DMS79 treated with DMSO at 0.1 percent for 48 hours (cell line): ENCODE measurements at regions not wholly inside any gene's neighbourhood (a gene's known extent, or its start where the extent isn't known, plus 50 kb on each side); places are given as distances from the start of the nearest gene placed in this dataset.
A peak's percentile ranks its signal among the peaks of the same experiment; 100 is the strongest.
"Not testable (repeated sequence)": the region's sequence is repeated elsewhere in the genome, so short reads cannot be mapped to it uniquely, and the experiment has no call there.

Experiments used
- DNase-seq: peaks from one replicate; lab custom pipeline; 2025; lab: John Stamatoyannopoulos, UW

DNA sequence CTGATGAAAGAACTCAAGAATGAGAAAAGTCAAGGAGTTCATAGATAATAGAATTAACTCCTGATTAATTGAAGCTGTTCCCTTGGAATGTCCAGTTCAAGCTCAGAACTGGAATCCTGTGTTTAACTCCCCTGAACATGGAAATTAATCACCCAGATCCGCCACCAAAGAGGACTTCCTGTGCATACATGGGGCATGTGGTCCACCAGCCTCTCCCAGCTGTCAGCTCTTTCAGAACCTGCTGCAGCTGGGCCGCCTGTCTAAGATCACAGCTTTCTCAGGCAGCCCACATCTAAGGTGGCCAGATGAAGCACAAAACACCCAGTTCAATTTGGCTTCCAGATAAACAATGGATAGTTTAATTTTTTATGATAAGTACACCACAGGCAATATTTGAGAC is 203.7 kb upstream of the COX10 start:
- no peak for DNase-seq

DNA sequence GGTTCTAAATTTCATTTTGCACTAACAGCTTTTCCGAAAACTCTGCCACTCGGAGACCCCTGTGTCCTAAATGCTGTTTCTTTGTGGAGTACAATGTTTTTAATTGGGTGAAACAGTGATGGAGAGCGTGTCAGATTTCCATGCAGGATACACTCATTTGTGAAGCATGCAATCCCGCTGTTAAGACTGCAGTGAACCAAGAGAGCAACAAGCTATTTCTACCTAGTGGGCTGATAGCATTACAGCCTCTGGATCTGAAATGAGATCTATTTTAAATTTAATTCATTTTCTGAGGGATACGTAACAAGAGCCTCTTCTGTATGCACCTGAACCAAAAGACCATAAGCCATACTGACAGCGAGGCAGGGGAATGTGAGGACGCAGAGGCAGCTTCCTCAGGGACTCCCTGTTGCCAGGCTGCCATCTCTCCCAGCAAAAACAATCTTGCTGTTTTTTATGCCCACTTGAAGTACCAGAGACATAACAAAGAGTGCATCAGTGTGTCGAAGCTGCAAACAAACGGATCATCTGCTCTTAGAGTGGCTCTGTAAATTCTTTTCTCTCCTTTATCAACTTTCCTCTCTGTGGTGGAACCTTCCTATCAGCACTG is 199.9 kb upstream of the COX10 start:
- DNase-seq: peak; percentile 5

DNA sequence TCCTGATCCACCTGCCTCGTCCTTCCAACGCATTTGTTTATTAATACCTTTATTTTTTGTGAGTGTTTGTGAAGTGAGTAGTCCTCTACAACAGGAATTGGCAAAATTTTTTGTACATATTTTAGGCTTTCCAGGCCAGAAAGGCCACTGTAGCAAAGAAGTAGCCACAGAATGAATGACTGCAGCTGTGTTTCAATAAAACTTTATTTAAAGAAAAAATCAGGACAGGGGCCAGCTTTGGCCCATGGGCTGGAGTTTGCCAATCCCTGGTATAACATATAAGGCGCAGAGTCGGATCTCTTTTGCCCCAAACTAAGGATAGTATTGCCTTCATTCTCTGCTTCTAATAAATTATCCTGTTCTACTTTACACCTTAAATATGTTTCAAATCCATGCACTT is 198.0 kb upstream of the COX10 start:
- DNase-seq: no peak

DNA sequence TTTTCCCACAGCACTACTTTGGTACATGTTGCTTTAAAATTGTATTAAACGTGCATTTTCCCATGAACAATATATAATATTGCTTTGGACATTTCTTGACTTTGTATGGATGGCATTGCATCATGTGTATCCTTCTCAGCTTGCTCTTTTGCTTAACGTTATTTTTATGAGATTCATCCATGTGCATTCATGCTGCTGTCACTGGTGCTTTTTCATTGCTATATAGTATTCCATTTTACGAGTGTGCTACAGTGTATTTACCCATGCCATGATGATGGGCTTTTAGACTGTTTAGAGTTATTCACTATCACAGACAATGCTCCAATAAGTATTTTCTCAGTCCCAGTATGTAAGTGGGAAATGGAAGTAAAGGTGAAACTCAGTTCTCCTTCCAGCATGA is 195.2 kb upstream of the COX10 start:
- no peak for DNase-seq

DNA sequence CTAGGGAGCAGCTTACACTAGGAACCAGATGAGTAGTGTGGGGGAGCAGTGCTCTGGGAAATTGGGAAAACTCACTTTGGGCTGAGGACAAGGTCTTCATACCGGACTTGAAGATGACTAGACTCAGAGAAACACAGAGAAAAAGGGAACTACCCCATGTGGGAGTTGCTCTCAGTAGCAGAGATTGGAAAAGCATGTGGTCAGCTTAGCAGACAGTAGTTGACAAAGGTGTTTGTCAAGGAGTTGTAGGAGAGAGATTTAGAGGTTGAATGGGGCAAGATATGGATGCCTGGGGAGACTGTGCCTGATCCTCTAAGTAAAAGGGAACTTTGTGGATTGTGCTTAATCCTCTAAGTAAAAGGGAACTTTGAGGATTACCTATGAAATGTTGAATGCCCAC is 194.5 kb upstream of the COX10 start:
- no peak for DNase-seq

DNA sequence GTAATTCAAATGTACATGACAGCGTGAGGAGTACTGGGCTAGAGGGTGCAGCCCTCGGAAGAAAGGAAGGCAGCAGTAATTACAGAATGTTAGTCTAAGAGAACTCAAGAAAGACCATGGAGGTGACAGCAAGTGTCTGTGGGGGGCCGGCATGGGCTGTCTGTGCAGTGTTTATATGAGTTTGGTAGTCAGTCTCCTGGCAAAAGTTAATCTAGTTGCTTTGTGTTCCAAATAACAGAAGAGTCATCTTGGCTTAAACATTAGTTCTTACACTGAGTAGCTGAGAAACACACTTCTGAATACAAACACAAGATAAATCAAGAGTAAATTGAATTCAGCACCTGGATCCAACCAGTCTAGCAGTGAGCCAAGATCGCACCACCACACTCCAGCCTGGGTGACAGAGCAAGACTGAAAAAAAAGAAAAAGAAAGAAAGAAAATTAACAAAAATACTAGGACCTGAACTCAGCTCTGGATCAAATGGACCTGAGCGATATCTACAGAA is 189.3 kb upstream of the COX10 start:
- no peak for DNase-seq

DNA sequence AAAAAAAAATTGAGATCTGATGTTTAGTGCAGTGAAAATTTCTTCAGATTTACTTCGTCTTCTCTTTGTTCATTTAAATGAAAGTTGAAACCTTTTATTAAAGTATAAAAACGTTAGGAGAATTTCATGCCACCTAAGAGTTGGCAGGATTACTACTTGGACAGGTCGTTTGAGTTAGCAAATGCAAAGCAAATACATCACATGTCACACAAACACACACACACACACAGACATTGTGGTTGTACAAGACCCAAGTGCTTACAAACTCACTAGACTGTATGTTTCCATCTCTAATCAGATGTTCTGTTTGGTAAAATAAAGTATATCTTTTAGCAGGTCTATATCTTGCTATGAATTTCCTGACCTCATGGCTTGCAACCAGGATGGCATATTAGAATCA is 185.6 kb upstream of the COX10 start:
- no peak for DNase-seq

DNA sequence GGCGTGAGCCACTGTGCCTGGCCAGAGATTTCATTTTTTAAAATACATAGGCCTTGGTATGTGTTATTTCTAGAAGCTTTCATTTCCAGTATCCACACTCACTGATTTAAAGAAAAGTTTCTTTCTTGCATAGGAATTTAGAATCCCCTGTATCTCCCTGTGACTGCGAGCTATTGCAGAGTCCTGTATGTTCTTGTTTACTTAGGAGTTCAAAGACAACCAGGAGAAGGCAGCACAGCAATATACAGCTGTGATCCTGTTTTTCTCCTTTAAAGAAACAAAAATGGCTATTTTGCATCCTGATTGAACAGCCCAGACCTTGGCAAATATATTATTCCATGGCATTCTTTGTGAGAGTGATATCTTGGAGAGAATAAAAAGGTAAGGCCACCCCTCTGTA is 185.0 kb upstream of the COX10 start:
- DNase-seq: no peak

DNA sequence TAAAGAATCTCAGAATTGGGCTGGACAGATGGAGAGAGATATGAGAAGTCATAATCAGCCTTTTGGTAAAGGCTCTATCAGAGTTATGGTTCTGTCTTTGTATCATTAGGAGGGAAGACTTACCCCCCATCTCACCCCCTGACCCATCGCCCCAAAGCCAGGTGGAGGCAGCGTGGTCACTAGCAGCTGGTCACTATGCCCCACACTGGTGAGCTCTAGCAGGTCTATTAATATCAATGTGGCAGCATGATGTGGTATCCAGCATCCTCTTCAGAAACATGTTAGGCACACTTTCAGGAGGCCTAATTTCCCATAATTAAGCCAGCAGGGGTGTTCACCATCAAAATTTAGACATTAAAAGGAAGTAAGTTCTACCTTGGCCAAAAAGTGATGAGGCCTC is 183.8 kb upstream of the COX10 start:
- DNase-seq: no peak

DNA sequence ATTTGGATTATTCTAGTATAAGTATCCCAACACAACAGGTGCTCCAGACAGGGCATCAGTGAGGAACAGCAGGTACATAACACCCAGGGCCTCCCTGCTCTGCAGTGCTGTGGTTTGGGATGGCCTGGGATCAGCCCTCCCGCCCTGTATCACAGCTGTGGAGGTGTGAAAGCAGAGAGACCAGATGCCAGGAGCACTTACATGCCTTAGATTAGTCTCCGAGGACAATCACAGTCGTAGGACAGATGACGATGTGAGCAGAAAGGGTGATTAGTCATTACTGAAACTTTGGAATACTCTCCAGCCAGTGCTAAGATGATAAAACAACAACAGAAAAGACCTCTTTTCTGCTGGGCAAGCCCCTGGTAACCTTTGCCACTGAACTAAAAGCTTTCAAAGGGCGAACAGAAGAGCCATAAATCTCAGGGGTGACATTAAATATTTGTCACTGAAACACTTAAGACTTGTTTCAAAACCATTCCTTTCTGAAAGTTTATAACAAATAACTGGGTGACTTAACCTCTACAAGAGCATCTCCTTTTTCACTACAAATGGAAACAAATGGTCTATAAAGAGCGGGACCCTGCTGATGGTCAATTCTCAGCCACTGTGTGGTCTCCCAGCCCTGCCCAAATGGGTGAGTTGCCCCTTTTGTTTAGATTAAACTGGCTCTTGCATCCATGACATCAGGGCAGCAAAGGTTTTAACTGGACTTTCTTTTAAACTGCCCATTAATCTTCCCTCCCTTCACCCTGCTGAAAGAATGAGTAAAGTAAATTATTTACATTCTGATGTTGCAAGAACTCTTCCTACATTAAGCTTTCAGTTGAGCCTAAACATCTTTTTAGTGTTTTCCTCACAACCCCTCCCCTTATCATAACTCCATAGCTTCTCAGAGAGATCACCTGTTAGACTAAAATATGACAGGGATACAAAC is 183.1 kb upstream of the COX10 start:
- no peak for DNase-seq

DNA sequence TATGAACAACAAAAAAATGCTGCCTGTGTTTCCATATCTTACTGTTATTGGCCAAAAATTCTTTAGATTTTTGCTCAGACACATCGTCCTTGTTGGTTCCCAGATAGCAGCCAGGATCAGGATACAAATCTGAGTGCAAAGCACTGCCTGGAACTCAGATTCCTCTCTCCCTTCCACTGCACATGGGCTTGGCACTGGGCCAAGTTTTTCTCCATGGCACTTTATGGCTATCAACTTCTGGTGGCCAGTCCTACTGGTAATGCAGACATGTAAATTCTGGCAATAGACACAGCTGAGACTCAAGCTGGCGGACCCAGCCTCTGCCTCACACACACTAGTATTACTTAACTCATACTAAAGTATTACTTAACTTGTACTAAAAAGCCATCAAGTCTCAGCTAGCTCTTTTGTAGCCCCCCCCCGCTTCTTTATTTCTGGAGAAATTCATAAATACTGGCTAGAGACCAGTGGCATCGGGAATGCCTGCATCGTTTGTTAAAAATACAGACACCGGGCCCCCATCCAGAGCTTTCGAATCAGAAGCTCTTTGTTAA is 181.2 kb upstream of the COX10 start:
- no peak for DNase-seq

DNA sequence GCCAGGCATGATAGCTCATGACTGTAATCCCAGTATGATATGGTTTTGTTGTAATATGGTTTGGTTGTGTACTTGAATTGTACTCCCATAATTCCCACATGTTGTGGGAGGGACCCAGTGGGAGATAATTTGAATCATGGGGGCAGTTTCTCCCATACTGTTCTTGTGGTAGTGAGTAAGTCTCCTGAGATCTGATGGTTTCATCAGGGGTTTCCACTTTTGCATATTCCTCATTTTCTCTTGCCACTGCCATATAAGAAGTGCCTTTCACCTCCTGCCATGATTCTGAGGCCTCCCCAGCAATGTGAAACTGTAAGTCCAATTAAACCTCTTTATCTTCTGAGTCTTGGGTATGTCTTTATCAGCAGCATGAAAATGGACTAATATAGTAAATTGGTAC is 160.3 kb upstream of the COX10 start:
- DNase-seq: not testable (repeated sequence)

DNA sequence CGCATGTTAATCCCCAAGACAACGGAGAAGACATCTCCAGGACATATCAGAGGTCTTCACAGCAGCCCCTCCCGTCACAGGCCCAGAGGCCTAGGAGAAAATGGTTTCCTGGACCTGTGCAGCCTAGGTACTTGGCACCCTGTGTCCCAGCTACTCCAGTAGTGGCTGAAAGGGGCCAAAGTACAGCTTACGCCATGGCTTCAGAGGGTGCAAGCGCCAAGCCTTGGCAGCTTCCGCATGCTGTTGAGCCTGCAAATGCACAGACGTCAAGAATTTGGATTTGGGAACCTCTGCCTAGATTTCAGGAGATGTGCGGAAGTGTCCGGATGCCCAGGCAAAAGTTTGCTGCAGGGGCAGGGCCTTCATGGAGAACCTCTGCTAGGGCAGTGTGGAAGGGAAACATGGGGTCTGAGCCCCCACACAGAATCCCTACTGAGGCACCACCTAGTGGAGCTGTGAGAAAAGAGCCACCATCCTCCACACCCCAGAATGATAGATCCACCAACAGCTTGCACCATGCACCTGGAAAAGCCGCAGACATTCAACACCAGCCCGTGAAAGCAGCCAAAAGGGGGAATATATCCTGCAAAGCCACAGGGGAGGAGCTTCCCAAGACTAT is 159.3 kb upstream of the COX10 start:
- no peak for DNase-seq

DNA sequence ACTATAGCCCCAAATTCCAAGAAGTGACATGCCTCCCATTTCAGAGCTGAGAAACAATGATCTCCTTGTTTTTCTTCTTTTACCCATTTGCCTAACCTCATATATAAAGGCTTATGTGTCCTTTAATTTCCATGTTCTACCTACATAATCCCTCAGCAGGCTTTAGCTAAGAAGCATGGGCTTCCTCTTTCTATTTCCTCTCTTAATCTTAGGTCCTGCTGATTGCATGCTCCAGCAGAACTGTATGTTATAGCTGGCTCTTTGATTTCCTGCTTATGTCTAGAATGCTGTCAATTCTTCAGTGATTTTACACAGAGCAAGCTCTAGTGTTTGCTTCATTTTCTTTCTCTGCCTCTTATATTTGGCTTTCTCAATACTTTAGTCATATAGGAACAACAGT is 151.7 kb upstream of the COX10 start:
- no peak for DNase-seq

DNA sequence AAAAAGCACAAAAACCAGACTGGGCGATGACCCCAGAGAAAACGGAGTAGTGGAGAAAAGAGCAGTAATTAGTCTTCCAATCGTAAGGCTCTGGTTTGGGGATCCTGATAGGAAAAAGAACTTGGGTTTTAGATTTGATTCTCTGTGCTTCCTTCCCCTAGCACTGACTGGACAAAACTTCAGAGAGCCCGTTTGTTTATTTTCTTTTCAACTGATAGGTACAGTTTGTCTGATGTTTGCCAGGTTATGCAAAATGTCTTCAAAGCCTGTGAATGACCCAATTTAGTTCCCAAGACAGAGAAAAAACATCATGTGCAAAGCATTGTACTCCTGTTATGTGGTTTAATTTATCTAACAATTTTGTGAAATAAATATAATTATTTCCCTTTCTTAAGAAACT is 151.1 kb upstream of the COX10 start:
- no peak for DNase-seq

DNA sequence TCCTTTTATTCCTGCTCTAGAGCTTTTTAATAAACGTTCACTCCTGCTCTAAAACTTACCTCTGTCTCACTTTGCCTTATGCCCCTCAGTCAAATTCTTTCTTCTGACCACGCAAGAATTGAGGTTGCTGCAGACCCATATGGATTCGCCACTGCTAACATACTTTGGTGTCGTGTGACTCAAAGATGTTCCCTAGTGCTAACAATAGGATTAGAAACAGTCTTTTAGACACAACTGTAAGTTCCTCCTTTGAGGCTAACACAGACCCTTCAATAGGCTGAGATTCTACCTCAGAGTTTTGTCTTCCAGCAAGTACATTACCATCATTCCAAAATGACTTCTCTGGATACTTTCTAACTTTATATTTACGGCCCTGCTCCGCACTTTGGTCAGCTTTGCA is 149.5 kb upstream of the COX10 start:
- DNase-seq: no peak

DNA sequence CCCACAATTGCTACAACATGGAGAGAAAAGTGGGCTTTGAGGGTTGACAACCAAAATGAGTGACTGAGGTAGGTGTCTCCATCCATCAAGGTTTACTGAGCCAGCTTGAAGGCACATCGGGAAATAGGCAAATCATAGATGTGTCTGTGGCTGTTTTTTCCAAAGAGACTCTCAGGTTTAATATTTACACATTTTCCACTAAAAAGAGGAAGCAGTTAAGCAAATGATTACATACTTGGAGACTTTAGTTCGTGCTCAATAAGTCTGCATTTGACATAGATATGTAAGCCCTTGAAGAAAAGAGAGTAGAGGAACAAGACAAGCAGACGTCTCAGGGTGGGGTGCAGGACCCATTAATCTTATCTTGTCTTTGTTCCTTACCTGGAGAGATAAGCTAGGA is 148.9 kb upstream of the COX10 start:
- no peak for DNase-seq

DNA sequence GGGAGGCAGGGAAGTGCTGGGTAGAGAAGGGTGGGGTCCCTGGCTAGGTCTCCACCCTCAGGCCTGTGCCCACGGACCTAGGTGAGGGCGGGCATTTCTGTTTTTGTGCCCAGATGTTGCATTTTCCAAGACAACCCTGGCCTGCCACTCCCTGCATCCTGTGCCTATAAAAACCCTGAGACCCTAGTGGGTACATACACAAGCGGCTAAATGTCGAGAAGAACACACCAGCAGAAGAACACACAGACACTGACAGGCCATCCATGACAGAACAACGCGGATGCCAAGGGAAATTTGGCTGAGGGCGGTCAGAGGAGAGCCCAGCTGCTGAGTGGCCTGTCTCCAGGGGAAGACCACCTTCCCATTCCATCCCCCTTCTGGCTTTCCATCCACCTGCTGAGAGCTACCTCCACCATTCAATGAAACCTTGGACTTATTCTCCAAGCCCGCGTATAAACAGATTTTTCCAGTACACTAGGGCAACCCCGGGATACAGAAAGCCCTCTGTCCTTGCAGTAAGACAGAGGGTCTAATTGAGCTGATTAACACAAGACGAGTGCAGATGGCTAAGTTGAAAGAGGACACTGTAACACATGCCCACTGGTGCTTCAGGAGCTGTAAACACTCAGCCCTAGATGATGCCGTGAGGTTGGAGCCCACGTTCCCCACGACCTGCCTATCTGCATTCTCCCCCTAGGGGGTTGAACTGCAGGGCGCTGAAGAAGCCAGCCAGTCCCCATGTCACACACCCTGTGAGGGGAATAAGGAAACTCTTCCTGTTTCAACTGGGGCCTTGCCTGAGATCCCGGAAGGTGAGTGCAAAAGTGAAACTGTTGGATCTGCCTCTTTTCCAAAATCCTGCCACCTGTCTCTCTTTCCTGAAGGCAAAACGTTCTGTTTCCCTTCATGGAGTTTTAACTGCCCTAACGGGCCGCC is 147.2 kb upstream of the COX10 start:
- DNase-seq: no peak

DNA sequence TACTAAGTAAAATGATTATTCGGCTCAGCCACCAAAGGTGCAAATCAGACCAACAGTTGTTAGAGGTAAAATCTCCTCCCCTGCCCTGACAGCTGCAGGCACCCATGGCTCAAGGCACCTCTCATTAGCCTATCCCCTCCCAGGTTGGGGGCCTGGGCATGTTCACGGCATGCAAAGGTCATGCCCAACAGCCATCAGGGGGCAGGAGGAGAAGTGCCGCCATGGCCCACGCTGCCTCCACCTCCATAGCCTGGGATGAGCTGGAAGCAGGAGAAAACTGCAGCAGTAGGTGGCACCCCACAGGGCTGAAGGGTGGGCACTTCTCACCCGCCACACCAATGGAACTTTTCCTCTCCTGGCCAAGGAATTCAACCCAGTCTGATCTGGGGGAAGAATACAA is 146.4 kb upstream of the COX10 start:
- DNase-seq: no peak

DNA sequence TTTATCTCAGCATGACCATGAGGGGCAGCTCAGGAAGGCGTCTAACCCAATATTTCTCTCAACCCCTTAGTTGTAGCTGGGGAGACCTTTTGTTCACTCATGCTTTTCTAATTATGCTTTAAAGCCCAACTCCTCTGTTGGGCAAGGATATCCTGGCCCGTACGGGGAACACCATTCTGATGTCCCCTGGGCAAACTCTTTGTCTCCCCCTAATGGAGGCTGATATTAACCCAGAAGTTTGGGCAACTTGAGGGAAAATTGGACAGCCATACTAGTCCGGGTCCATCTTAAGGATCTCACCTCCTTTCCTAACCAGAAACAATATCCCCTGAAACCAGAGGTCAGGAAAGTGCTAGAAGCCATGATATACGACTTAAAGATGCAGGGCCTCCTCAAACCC is 143.7 kb upstream of the COX10 start:
- no peak for DNase-seq

DNA sequence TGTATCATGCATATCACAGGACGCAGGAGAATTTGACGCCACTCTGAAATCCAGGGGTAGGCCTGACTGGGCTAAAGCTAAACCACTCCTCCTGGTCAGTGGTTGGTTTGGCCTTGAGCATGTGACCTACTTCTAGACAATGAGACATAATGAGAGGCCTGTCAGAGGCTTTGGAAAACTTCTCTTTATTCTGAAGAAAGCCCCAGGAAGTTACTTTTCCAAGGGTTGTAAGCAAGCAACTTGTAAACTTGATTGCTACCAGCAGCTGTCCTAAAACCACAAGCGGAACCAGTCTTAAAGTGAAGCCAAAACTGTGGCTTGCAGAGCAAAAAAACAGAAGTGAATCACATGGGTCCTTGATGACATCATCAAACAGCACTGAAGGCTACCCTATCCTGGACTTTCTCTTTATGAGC is 138.2 kb upstream of the COX10 start:
- no peak for DNase-seq
